DOHH2 (cell line): ENCODE measurements at regions not wholly inside any gene's neighbourhood (a gene's known extent, or its start where the extent isn't known, plus 50 kb on each side); places are given as distances from the start of the nearest gene placed in this dataset.

Experiments
- EZH2phosphoT487 ChIP-seq: fragments of 200-600 bp; sonication (generic); IDR thresholded peaks from 2 replicates; pipeline ENCODE4 v1.6.1; 2017; ENCODE audit warnings: borderline replicate concordance, mild to moderate bottlenecking, antibody characterized with exemption, low read length, moderate library complexity, mixed read lengths
- TF ChIP-seq, protein P1 (sequence below): fragments of 200-600 bp; sonication (generic); IDR thresholded peaks from one replicate; pipeline ENCODE4 v1.5.1; 2014; ENCODE audit warnings: antibody characterized with exemption, mild to moderate bottlenecking, low read depth, low read length; ENCODE audit not compliant: poor library complexity, severe bottlenecking

GRCh38 chr3:73259291-73259690 is 197.8 kb downstream of the EBLN2 start:
- TF ChIP-seq, protein P1, sequence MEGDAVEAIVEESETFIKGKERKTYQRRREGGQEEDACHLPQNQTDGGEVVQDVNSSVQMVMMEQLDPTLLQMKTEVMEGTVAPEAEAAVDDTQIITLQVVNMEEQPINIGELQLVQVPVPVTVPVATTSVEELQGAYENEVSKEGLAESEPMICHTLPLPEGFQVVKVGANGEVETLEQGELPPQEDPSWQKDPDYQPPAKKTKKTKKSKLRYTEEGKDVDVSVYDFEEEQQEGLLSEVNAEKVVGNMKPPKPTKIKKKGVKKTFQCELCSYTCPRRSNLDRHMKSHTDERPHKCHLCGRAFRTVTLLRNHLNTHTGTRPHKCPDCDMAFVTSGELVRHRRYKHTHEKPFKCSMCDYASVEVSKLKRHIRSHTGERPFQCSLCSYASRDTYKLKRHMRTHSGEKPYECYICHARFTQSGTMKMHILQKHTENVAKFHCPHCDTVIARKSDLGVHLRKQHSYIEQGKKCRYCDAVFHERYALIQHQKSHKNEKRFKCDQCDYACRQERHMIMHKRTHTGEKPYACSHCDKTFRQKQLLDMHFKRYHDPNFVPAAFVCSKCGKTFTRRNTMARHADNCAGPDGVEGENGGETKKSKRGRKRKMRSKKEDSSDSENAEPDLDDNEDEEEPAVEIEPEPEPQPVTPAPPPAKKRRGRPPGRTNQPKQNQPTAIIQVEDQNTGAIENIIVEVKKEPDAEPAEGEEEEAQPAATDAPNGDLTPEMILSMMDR = no peak
- no peak for TF ChIP-seq EZH2phosphoT487
